ENCODE measurements at regions not wholly inside any gene's neighbourhood (a gene's known extent, or its start where the extent isn't known, plus 50 kb on each side); places are given as distances from the start of the nearest gene placed in this dataset.

DNA sequence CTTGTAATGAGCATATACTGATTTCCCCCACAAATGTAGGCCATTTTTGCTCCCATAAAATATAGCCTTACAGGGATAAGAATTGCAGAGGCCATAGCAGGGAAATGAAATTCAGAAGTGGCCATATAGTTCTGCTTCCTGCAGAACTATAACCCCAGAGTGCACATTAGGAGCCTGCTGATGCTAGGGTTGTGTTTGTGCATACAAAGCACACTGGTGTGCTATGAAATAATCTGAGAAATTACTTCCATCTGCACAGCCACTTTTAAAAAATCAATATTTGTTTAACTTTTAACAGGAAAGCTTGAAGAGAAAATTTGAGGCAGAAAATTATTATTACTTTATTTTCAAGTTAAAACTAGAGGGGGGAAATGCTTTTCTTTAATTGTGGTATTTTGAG is 380.3 kb downstream of the MRPS30 start:
- DNase-seq (ENCODE audit: low read depth) = no peak
- no peak overlapping the region for H3K4me3 ChIP-seq (replicated peaks; ENCODE audit: low read depth, low read length)
- no peak for TF ChIP-seq CTCF (IDR thresholded peaks at IDR 0.05; ENCODE audit: low read length, missing control alignments)

DNA sequence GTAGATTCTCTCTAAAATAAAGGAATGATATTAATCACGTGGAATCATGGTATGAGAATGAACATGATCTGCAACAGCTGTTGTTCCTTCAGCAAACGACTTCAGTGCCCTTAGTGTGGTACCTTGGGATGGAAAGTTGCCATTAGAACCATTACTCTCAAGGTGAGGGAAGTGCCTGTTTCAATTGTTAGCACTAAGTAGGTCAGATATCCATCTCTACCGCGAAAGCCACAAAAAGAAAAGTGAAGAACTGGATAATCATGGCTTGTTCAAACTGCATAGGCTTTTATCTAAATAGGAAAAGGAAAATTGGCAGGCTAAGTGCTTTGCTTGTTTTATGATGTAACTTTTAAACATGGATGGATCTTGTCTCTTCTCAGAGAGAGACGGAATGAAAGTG is 380.7 kb downstream of the MRPS30 start:
- no peak for DNase-seq (ENCODE audit: low read depth)
- no peak for TF ChIP-seq CTCF (IDR thresholded peaks at IDR 0.05; ENCODE audit: low read length, missing control alignments)
- no peak overlapping the region for H3K4me3 ChIP-seq (replicated peaks; ENCODE audit: low read depth, low read length)

- no peak for TF ChIP-seq CTCF (IDR thresholded peaks at IDR 0.05; ENCODE audit: low read length, missing control alignments)
- DNase-seq (ENCODE audit: low read depth) = no peak
- no peak overlapping the region for H3K4me3 ChIP-seq (replicated peaks; ENCODE audit: low read depth, low read length)
Measured at GRCh38 chr5:45195026-45195425, 386.3 kb downstream of the MRPS30 start.

Measured in fibroblast of pulmonary artery (primary cell).